ENCODE measurements at regions not wholly inside any gene's neighbourhood (a gene's known extent, or its start where the extent isn't known, plus 50 kb on each side); places are given as distances from the start of the nearest gene placed in this dataset.

GRCh38 chr2:2773692-2774091 is 442.6 kb upstream of the MYT1L start:
- no peak for TF ChIP-seq CTCF (IDR thresholded peaks at IDR 0.05)
- no peak for TF ChIP-seq POLR2A (IDR thresholded peaks at IDR 0.05)

Measured in right lobe of liver (tissue), 4 donors.